ENCODE measurements at regions not wholly inside any gene's neighbourhood (a gene's known extent, or its start where the extent isn't known, plus 50 kb on each side); places are given as distances from the start of the nearest gene placed in this dataset.

- no peak overlapping the region for H3K4me3 Mint-ChIP-seq
- H3K79me2 ChIP-seq (ENCODE audit: control insufficient read depth, insufficient read depth, low read length): no peaks in the 10 kb centered on the region
- H3K27me3 ChIP-seq (replicated peaks in 1 of 4; ENCODE audit: control extremely low read depth in 1 of 4, control insufficient read depth in 3 of 4, insufficient read depth in 4 of 4, low read length in 3 of 4): no peaks in the 10 kb centered on the region
- no peak overlapping the region for H3K4me3 ChIP-seq (ENCODE audit: control extremely low read depth in 1 of 5, extremely low read depth in 1 of 5, insufficient read depth in 1 of 5, low read depth in 2 of 5, low read length in 4 of 5)
- ATAC-seq (ENCODE audit: low read depth) (no peak), DNase-seq (no peak)
- TF ChIP-seq EZH2 (IDR thresholded peaks at IDR 0.05; ENCODE audit: borderline replicate concordance, insufficient read depth, low read depth, low read length, poor library complexity, severe bottlenecking): no peak
- TF ChIP-seq CTCF (IDR thresholded peaks at IDR 0.05): no peak
- no peaks in the 10 kb centered on the region for H3K36me3 ChIP-seq (replicated peaks in 1 of 2; ENCODE audit: control extremely low read depth in 1 of 2, control insufficient read depth in 1 of 2, extremely low read depth in 1 of 2, insufficient read depth in 2 of 2, low read length in 1 of 2)
- no peaks in the 10 kb centered on the region for H3K4me1 Mint-ChIP-seq
- intact Hi-C loops (cut with micrococcal nuclease): no loop called here
- H2AFZ ChIP-seq (ENCODE audit: insufficient read depth, low read depth, low read length, poor library complexity, severe bottlenecking): no peak overlapping the region
- H3K9me3 Mint-ChIP-seq (ENCODE audit: insufficient read depth): no peaks in the 10 kb centered on the region
- H3K27me3 Mint-ChIP-seq: no peaks in the 10 kb centered on the region
- no peak overlapping the region for H3K4me2 ChIP-seq (replicated peaks; ENCODE audit: low read depth, low read length, poor library complexity, severe bottlenecking)
- CTCF ChIA-PET: no interaction called here
- no peak overlapping the region for H3K9ac ChIP-seq (ENCODE audit: low read length)
- no peaks in the 10 kb centered on the region for H3K4me1 ChIP-seq (ENCODE audit: control insufficient read depth in 2 of 2, insufficient read depth in 2 of 2, low read length in 2 of 2)
- no peaks in the 10 kb centered on the region for H3K9me3 ChIP-seq (ENCODE audit: control extremely low read depth in 1 of 3, control insufficient read depth in 2 of 3, insufficient read depth in 1 of 3, low read length in 2 of 3)
- no peak overlapping the region for H3K27ac ChIP-seq (ENCODE audit: low read length in 2 of 2)
- H4K20me1 ChIP-seq (ENCODE audit: control insufficient read depth, insufficient read depth, low read length, poor library complexity, severe bottlenecking): no peaks in the 10 kb centered on the region
- H3K27ac Mint-ChIP-seq: no peak overlapping the region
- POLR2A ChIA-PET: no interaction called here
- no CpG with 5 or more reads among the region's 2 CpGs for whole genome bisulfite sequencing (ENCODE audit: insufficient coverage)
Measured at GRCh38 chr9:73349476-73349875, 197.8 kb downstream of the ANXA1 start.

GRCh38 chr9:73357607-73358006 lies 205.9 kb downstream of the ANXA1 start:
- CTCF ChIA-PET: no interaction called here
- no peaks in the 10 kb centered on the region for H3K36me3 ChIP-seq (replicated peaks in 1 of 2; ENCODE audit: control extremely low read depth in 1 of 2, control insufficient read depth in 1 of 2, extremely low read depth in 1 of 2, insufficient read depth in 2 of 2, low read length in 1 of 2)
- POLR2A ChIA-PET: no interaction called here
- H4K20me1 ChIP-seq (ENCODE audit: control insufficient read depth, insufficient read depth, low read length, poor library complexity, severe bottlenecking): no peaks in the 10 kb centered on the region
- intact Hi-C loops (cut with micrococcal nuclease): no loop called here
- no peak overlapping the region for H3K27ac ChIP-seq (ENCODE audit: low read length in 2 of 2)
- H3K4me2 ChIP-seq (replicated peaks; ENCODE audit: low read depth, low read length, poor library complexity, severe bottlenecking): no peak overlapping the region
- DNase-seq: no peak
- 86% methylated on average over 1 of the region's 3 CpGs for WGBS (ENCODE audit: insufficient coverage)
- TF ChIP-seq CTCF (IDR thresholded peaks at IDR 0.05) (no peak), EZH2 (IDR thresholded peaks at IDR 0.05; ENCODE audit: borderline replicate concordance, insufficient read depth, low read depth, low read length, poor library complexity, severe bottlenecking) (no peak)
- H3K4me1 ChIP-seq (ENCODE audit: control insufficient read depth in 2 of 2, insufficient read depth in 2 of 2, low read length in 2 of 2): no peaks in the 10 kb centered on the region
- H3K79me2 ChIP-seq (ENCODE audit: control insufficient read depth, insufficient read depth, low read length): no peaks in the 10 kb centered on the region
- Mint-ChIP-seq H3K27me3 (no peaks in the 10 kb centered on the region), H3K9me3 (ENCODE audit: insufficient read depth) (no peaks in the 10 kb centered on the region), H3K4me3 (no peak overlapping the region), H3K27ac (no peak overlapping the region), H3K4me1 (no peaks in the 10 kb centered on the region)
- H2AFZ ChIP-seq (ENCODE audit: insufficient read depth, low read depth, low read length, poor library complexity, severe bottlenecking): no peak overlapping the region
- H3K9me3 ChIP-seq (ENCODE audit: control extremely low read depth in 1 of 3, control insufficient read depth in 2 of 3, insufficient read depth in 1 of 3, low read length in 2 of 3): no peaks in the 10 kb centered on the region
- no peak overlapping the region for H3K4me3 ChIP-seq (ENCODE audit: control extremely low read depth in 1 of 5, extremely low read depth in 1 of 5, insufficient read depth in 1 of 5, low read depth in 2 of 5, low read length in 4 of 5)
- H3K27me3 ChIP-seq (replicated peaks in 1 of 4; ENCODE audit: control extremely low read depth in 1 of 4, control insufficient read depth in 3 of 4, insufficient read depth in 4 of 4, low read length in 3 of 4): no peaks in the 10 kb centered on the region
- ATAC-seq (ENCODE audit: low read depth): no peak
- no peak overlapping the region for H3K9ac ChIP-seq (ENCODE audit: low read length)
